ENCODE measurements at regions not wholly inside any gene's neighbourhood (a gene's known extent, or its start where the extent isn't known, plus 50 kb on each side); places are given as distances from the start of the nearest gene placed in this dataset.

GRCh38 chr7:82562716-82563404 is 119.3 kb upstream of the CACNA2D1 start:
- Mint-ChIP-seq H3K36me3 (no peaks in the 10 kb centered on the region), H3K4me1 (no peaks in the 10 kb centered on the region)

GRCh38 chr7:82559193-82559805 is 115.7 kb upstream of the CACNA2D1 start:
- Mint-ChIP-seq H3K27me3 (no peaks in the 10 kb centered on the region), H3K4me1 (no peaks in the 10 kb centered on the region), H3K9me3 (peaks cover 0 to 12% (median 3%) of the 10 kb centered on the region in 3 donors), H3K27ac (no peak overlapping the region), H3K4me3 (peak overlapping the region in 1 of 4 donors; percentile 17), H3K36me3 (no peaks in the 10 kb centered on the region)

More at GRCh38 chr7:82562716-82563404, 119.3 kb upstream of the CACNA2D1 start:
- Mint-ChIP-seq H3K4me3 (no peak overlapping the region), H3K9me3 (no peaks in the 10 kb centered on the region), H3K27me3 (no peaks in the 10 kb centered on the region), H3K27ac (no peak overlapping the region)

- no peaks in the 10 kb centered on the region for H3K27me3 Mint-ChIP-seq
- H3K9me3 Mint-ChIP-seq = peaks cover 0 to 19% (median 5%) of the 10 kb centered on the region in 3 donors
- no peaks in the 10 kb centered on the region for H3K4me1 Mint-ChIP-seq
- no peak overlapping the region for H3K4me3 Mint-ChIP-seq
- no peaks in the 10 kb centered on the region for H3K36me3 Mint-ChIP-seq
- no peak overlapping the region for H3K27ac Mint-ChIP-seq
These were observed 106.2 kb upstream of the CACNA2D1 start for GRCh38 chr7:82549616-82550285.

- Mint-ChIP-seq H3K27me3 (no peaks in the 10 kb centered on the region), H3K9me3 (peaks cover 0 to 19% (median 5%) of the 10 kb centered on the region in 3 donors), H3K4me1 (no peaks in the 10 kb centered on the region), H3K27ac (no peak overlapping the region), H3K36me3 (no peaks in the 10 kb centered on the region), H3K4me3 (peak overlapping the region in 1 of 4 donors; percentile 32)
These were observed 104.6 kb upstream of the CACNA2D1 start for GRCh38 chr7:82548141-82548688.

- Mint-ChIP-seq H3K27me3 (no peaks in the 10 kb centered on the region), H3K4me3 (no peak overlapping the region), H3K27ac (no peak overlapping the region)
These were observed 99.1 kb upstream of the CACNA2D1 start for GRCh38 chr7:82542665-82543064.

GRCh38 chr7:82539969-82540368 is 96.4 kb upstream of the CACNA2D1 start:
- peaks cover 3% of the 10 kb centered on the region for H3K36me3 Mint-ChIP-seq
- H3K4me1 Mint-ChIP-seq = no peaks in the 10 kb centered on the region
- peaks cover 0 to 3% (median 2%) of the 10 kb centered on the region in 3 donors for H3K9me3 Mint-ChIP-seq
- H3K4me3 Mint-ChIP-seq = no peak overlapping the region
- H3K27ac Mint-ChIP-seq = no peak overlapping the region
- no peaks in the 10 kb centered on the region for H3K27me3 Mint-ChIP-seq

More at GRCh38 chr7:82542665-82543064, 99.1 kb upstream of the CACNA2D1 start:
- Mint-ChIP-seq H3K4me1 (no peaks in the 10 kb centered on the region), H3K36me3 (peaks cover 3% of the 10 kb centered on the region), H3K9me3 (peaks cover 0 to 4% (median 2%) of the 10 kb centered on the region in 3 donors)

- Mint-ChIP-seq H3K4me3 (no peak overlapping the region), H3K27ac (no peak overlapping the region), H3K36me3 (no peaks in the 10 kb centered on the region), H3K4me1 (no peaks in the 10 kb centered on the region), H3K9me3 (peaks cover 0 to 3% (median 2%) of the 10 kb centered on the region in 3 donors), H3K27me3 (no peaks in the 10 kb centered on the region)
These were observed 91.1 kb upstream of the CACNA2D1 start for GRCh38 chr7:82534684-82535083.

- Mint-ChIP-seq H3K4me3 (no peak overlapping the region), H3K27ac (no peak overlapping the region), H3K4me1 (no peaks in the 10 kb centered on the region), H3K9me3 (peaks cover 0 to 3% (median 2%) of the 10 kb centered on the region in 3 donors), H3K36me3 (no peaks in the 10 kb centered on the region), H3K27me3 (no peaks in the 10 kb centered on the region)
These were observed 86.8 kb upstream of the CACNA2D1 start for GRCh38 chr7:82530361-82530760.

GRCh38 chr7:82528577-82529310 is 85.2 kb upstream of the CACNA2D1 start:
- H3K9me3 Mint-ChIP-seq = peaks cover 0 to 3% (median 2%) of the 10 kb centered on the region in 3 donors
- no peak overlapping the region for H3K27ac Mint-ChIP-seq
- no peak overlapping the region for H3K4me3 Mint-ChIP-seq
- no peaks in the 10 kb centered on the region for H3K27me3 Mint-ChIP-seq
- no peaks in the 10 kb centered on the region for H3K36me3 Mint-ChIP-seq
- no peaks in the 10 kb centered on the region for H3K4me1 Mint-ChIP-seq

- Mint-ChIP-seq H3K9me3 (peaks cover 0 to 3% (median 2%) of the 10 kb centered on the region in 3 donors), H3K4me3 (no peak overlapping the region), H3K36me3 (no peaks in the 10 kb centered on the region), H3K27ac (no peak overlapping the region), H3K27me3 (no peaks in the 10 kb centered on the region), H3K4me1 (no peaks in the 10 kb centered on the region)
These were observed 84.3 kb upstream of the CACNA2D1 start for GRCh38 chr7:82527851-82528250.

- Mint-ChIP-seq H3K36me3 (no peaks in the 10 kb centered on the region), H3K27ac (no peak overlapping the region), H3K4me1 (no peaks in the 10 kb centered on the region), H3K9me3 (peaks cover 0 to 4% (median 3%) of the 10 kb centered on the region in 3 donors), H3K4me3 (no peak overlapping the region), H3K27me3 (no peaks in the 10 kb centered on the region)
These were observed 78.4 kb upstream of the CACNA2D1 start for GRCh38 chr7:82521906-82522445.

GRCh38 chr7:82517050-82517449 is 73.5 kb upstream of the CACNA2D1 start:
- no peak overlapping the region for H3K27ac Mint-ChIP-seq
- H3K4me1 Mint-ChIP-seq = no peaks in the 10 kb centered on the region
- peaks cover 0 to 5% (median 4%) of the 10 kb centered on the region in 3 donors for H3K9me3 Mint-ChIP-seq
- H3K36me3 Mint-ChIP-seq = no peaks in the 10 kb centered on the region
- no peaks in the 10 kb centered on the region for H3K27me3 Mint-ChIP-seq
- H3K4me3 Mint-ChIP-seq = no peak overlapping the region

GRCh38 chr7:82511542-82511941 is 68.0 kb upstream of the CACNA2D1 start:
- Mint-ChIP-seq H3K27me3 (no peaks in the 10 kb centered on the region), H3K36me3 (no peaks in the 10 kb centered on the region), H3K9me3 (peaks cover 0 to 3% (median 2%) of the 10 kb centered on the region in 3 donors), H3K27ac (no peak overlapping the region), H3K4me3 (no peak overlapping the region), H3K4me1 (peaks cover 0 to 1% (median 0%) of the 10 kb centered on the region in 3 donors)

- no peak overlapping the region for H3K4me3 Mint-ChIP-seq
- H3K9me3 Mint-ChIP-seq = peaks cover 1 to 9% (median 3%) of the 10 kb centered on the region in 3 donors
- H3K27me3 Mint-ChIP-seq = no peaks in the 10 kb centered on the region
- H3K4me1 Mint-ChIP-seq = peaks cover 0 to 1% (median 0%) of the 10 kb centered on the region in 3 donors
- H3K36me3 Mint-ChIP-seq = no peaks in the 10 kb centered on the region
- H3K27ac Mint-ChIP-seq = no peak overlapping the region
These were observed 64.5 kb upstream of the CACNA2D1 start for GRCh38 chr7:82507976-82508677.

All from IgD-negative memory B cell (primary cell).